ENCODE measurements at regions not wholly inside any gene's neighbourhood (a gene's known extent, or its start where the extent isn't known, plus 50 kb on each side); places are given as distances from the start of the nearest gene placed in this dataset.

DNA sequence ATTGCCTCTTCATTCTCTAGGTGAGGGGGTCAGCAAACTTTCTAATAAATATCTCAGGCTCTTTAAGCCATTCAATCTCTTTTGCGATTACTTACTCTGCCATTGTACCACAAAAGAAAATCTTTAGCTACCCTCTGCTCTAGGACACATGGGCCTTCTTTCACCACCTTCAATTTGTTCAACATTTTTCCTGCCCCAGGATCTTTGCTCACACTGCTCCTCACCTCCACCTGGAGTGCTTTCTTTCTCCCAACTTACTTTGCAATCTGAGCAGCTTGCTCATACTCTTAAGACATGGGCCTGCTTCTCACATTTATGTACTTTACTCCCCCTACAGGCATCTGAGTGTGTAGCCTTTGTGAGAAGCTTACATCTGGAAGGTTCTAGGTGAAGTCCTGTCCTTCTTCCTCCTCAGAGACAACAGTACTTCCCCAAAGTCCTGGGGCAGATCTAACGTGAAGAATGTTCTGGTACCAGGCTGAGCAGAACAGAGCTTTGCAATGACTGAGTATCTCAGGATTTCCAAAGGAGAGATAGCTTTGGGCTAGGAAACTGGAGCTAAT lies 55.0 kb upstream of the PRDM5 start:
- intact Hi-C loops (cut with micrococcal nuclease), result loop anchor here (2.0 kb wide), 1 partner anchor 259 kb away; no protein-coding TSS in a partner anchor

DNA sequence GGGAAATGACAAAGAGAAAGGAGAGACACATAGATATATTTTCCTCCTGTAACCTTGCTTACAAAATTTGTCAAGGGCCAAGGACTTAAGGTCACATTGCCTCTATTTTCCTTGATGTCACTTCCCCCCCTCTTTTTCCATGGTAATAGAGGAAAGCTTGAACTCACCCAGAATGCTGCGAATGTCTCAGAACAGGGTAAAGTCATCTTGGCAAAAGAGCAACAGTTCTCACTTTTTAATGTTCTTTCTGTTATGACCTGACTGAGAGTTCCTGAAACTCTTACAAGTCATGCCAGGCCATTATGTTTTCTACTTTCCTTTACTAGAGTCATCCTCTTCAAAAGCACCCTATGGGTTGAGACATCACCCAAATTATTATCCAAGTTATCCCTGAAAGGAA lies 50.7 kb upstream of the PRDM5 start:
- intact Hi-C loops (cut with micrococcal nuclease), result no loop called here
